Coronary artery (tissue), 2 donors: ENCODE measurements at regions not wholly inside any gene's neighbourhood (a gene's known extent, or its start where the extent isn't known, plus 50 kb on each side); places are given as distances from the start of the nearest gene placed in this dataset.
A peak's percentile ranks its signal among the peaks of the same experiment; 100 is the strongest.

ENCODE experiments used
- DNase-seq: peaks from one replicate; pipeline ENCODE4 v3.0.0-alpha.2; 2017; ENCODE audit warnings: low spot score
- H3K27ac ChIP-seq, 2 donors: fragments of 200-600 bp; sonication (generic); one replicate each; pipeline ENCODE4 v1.5.1; 2016 to 2019
- H3K4me3 ChIP-seq: fragments of 200-600 bp; sonication (generic); 2 replicates; pipeline ENCODE4 v1.5.1; 2016; ENCODE audit warnings: mild to moderate bottlenecking, moderate library complexity
- TF ChIP-seq, protein P1 (sequence below): fragments of 200-600 bp; sonication (generic); IDR thresholded peaks from one replicate; pipeline ENCODE4 v1.5.1; 2019; ENCODE audit warnings: antibody characterized with exemption

DNA sequence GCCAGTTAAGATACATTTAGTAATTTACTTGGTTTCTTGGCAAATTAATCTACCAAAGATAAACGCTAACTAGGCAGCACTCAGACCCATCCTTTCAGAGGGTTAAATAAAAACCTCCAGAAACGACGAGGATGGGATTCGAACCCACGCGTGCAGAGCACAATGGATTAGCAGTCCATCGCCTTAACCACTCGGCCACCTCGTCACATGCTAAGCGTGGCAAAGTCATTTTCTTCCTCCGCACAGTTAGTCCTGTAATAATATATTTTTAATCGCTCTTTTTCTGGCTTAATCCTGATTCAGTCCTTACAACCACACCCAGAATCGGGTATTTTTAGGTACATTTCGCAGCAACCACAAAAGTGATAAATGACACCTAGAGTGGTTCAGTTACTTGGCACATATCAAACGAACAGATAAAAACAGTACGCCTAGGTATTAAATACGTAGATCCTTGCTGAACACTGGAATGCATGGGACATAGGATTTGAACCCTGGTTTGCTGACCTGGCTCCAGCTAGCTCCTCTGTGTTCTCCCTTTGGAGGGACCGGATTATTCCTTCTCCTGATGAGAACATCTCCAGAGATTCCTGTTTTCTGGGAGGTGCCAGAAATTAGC is 71.6 kb downstream of the GPX5 start:
- Histone ChIP-seq H3K4me3 (peak overlapping the region; percentile 6), H3K27ac (no peak overlapping the region)
- no peak for DNase-seq
- TF ChIP-seq, protein P1, sequence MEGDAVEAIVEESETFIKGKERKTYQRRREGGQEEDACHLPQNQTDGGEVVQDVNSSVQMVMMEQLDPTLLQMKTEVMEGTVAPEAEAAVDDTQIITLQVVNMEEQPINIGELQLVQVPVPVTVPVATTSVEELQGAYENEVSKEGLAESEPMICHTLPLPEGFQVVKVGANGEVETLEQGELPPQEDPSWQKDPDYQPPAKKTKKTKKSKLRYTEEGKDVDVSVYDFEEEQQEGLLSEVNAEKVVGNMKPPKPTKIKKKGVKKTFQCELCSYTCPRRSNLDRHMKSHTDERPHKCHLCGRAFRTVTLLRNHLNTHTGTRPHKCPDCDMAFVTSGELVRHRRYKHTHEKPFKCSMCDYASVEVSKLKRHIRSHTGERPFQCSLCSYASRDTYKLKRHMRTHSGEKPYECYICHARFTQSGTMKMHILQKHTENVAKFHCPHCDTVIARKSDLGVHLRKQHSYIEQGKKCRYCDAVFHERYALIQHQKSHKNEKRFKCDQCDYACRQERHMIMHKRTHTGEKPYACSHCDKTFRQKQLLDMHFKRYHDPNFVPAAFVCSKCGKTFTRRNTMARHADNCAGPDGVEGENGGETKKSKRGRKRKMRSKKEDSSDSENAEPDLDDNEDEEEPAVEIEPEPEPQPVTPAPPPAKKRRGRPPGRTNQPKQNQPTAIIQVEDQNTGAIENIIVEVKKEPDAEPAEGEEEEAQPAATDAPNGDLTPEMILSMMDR: no peak

DNA sequence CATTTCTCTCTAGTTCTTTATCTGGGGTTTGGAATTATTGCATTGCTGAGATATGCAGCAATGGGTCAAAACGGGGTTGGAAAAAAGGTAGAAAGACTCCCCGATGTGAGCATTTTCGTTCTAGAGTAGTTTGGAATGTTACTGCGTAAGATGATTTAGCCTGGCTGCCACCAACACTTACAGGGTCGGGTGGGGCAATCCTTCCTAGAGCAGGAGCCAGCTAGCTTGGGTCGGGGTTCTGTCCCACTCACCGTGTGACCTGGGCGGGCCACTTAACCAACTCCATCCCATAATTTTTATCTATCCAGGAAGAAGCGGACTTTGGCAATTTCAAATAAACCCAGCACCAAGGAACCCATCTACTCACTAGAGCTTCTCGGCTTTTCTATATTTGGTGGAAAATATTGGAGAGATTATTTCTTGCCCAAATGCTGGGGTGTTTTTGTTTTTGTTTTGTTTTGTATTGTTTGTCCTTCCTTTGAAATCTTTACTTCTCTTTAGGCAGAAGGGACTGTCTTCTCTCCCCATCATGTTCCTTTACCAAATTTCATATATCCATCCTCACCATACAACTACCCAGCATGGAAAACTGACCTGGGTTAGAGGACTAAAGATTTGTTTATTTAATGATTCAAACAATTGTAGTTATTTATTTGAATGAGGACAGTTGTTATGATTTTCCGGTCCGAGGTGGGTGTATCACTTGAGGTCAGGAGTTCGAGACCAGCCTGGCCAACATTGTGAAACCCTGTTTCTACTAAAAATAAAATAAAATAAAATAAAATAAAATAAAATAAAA is 72.4 kb downstream of the GPX5 start:
- no peak overlapping the region for H3K27ac ChIP-seq
- peak overlapping the region; percentile 6 for H3K4me3 ChIP-seq

DNA sequence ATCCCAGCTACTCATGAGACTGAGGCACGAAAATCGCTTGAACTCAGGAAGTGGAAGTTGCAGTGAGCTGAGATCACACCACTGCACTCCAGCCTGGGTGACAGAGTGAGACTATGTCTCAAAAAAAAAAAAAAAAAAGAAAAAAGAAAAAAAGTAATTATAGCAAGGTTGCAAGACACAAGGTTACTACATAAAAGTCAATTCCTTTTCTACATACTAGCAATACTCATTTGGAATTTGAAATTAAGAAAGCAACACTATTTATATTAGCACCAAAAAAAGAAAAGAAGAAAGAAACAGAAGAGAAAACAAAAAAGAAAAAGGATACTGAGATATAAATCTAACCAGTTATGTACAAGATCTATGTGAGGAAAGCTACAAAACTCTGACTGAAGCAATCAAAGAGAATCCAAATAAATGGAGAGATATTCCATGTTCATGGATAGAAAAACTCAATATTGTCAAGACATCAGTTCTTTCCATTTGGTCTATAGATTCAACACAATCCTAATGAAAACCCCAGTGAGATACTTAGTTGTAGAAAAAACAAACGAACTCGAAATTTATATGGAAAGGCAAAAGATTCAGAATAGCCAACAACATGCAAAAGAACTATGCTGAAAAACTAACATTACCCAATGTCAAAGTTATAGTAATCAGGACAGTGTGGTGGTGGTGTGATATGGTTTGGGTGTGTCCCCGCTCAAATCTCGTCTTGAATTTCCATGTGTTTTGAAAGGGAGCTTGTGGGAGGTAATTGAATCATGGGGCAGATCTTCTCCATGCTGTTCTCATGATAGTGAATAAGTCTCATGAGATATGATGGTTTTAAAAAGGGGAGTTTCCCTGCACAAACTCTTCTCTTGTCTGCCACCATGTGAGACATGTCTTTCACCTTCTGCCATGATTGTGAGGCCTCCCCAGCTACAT is 73.3 kb downstream of the GPX5 start:
- TF ChIP-seq, protein P1: no peak
- H3K4me3 ChIP-seq: no peak overlapping the region
- H3K27ac ChIP-seq: no peak overlapping the region
- DNase-seq: no peak

More for the DNA sequence above, 72.4 kb downstream of the GPX5 start:
- no peak for DNase-seq
- TF ChIP-seq, protein P1: no peak

DNA sequence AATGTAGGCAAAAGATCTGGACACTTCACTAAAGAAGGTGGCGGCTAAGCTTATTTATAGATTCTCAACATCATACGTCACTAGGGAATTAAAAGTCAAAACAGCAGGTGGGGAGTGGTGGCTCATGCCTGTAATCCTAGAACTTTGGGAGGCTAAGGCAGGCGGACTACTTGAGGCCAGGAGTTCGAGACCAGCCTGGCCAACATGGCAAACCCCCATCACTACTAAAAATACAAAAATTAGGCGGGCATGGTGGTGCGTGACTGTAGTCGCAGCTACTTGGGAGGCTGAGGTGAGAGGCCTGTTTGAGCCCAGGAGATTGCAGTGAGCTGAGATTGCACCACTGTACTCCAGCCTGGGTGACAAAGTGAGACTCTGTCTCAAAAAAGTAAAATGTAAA is 74.6 kb downstream of the GPX5 start:
- TF ChIP-seq, protein P1: no peak
- Histone ChIP-seq H3K4me3 (no peak overlapping the region), H3K27ac (no peak overlapping the region)
- DNase-seq: no peak

DNA sequence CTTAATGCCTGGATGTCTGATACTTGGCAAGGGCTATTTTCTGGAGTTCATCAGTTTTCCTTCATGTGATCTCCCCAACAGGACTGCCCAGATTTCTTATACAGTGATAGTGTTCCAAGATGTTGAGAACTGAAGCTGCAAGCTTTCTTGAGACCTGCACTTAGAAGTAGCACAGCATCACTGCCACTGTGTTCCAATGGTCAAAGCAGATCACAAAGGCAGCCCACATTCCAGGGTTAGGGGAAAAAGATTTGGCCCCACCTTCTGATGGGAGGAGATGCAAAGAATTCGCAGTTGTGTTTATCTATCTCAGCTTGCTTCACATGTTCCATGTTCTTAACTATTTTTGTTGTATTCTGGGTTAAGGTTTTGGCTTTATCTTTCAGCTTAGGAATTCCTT is 78.2 kb downstream of the GPX5 start:
- TF ChIP-seq, protein P1: no peak
- Histone ChIP-seq H3K27ac (no peak overlapping the region), H3K4me3 (no peak overlapping the region)
- DNase-seq: no peak

DNA sequence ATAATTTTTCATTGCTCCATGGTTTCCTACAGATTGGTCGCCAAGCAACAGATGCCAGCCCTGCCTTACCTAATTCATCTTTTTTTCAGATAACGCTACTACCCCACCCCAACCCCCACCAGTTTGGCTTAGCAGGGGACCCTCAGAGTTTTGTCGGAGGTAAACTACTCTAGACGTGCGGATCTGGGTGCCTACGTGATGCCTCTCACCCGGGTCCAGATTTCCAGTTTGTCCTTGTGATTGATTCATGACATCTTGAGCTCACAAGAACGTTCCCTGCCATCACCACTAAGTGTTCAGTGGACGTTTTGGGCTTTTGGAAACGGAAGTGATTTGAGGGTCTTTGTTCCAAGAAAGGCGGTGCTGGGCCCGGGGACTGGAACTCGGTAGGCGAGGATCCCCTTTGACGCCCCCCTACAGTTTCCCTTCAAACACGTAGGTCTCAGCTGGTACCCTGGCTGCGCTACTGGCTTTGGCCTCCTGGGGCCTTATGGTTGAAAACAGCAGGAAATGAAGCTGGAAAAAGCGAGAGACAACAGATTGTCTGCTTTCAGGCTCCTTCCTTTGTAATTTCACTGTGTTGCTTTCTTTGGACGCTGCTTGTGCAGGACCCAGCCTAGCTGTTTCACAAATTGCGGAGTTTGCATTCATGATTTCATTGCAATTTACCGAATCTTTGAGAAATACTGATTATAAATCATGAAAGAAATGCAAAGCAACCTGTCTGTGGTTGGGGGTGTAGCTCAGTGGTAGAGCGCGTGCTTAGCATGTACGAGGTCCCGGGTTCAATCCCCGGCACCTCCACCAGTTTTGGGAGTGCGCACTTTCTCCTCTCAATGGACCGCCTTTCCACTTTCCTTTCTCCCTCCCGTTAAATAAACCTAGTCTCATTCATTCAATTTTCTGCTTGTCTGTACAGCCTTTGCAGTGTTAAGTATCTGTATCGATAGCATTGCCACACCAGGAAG is 81.0 kb downstream of the GPX5 start:
- no peak overlapping the region for H3K27ac ChIP-seq
- TF ChIP-seq, protein P1: no peak
- peak overlapping the region; percentile 0 for H3K4me3 ChIP-seq
- DNase-seq: no peak
